ENCODE measurements at regions not wholly inside any gene's neighbourhood (a gene's known extent, or its start where the extent isn't known, plus 50 kb on each side); places are given as distances from the start of the nearest gene placed in this dataset.

- Histone ChIP-seq H3K36me3 (replicated peaks; ENCODE audit: insufficient read depth, low read depth) (no peaks in the 10 kb centered on the region), H3K4me1 (ENCODE audit: insufficient read depth) (no peaks in the 10 kb centered on the region), H3K4me3 (no peak overlapping the region), H3K4me2 (no peak overlapping the region), H3K79me2 (no peaks in the 10 kb centered on the region), H3K9me2 (replicated peaks; ENCODE audit: insufficient read depth) (no peaks in the 10 kb centered on the region), H4K20me1 (ENCODE audit: insufficient read depth, poor library complexity, severe bottlenecking) (no peaks in the 10 kb centered on the region), H3K27me3 (peaks cover 2% of the 10 kb centered on the region), H2AFZ (no peak overlapping the region), H3K27ac (no peak overlapping the region), H3K9me3 (ENCODE audit: low read depth) (no peaks in the 10 kb centered on the region)
- no peak for DNase-seq (ENCODE audit: low spot score)
- TF ChIP-seq EZH2phosphoT487 (IDR thresholded peaks at IDR 0.05; ENCODE audit: low read depth, severe bottlenecking, unreplicated experiment) (no peak), CTCF (IDR thresholded peaks at IDR 0.05; ENCODE audit: poor library complexity) (no peak), EZH2 (IDR thresholded peaks at IDR 0.05; ENCODE audit: borderline replicate concordance) (no peak)
- 89% methylated on average over 6 of the region's 6 CpGs for WGBS (ENCODE audit: low lambda C conversion rate, missing lambda C conversion rate)
Observed at GRCh38 chr2:129771418-129772189, 207.9 kb upstream of the RAB6C start.

GRCh38 chr2:129772190-129772579 lies 207.3 kb upstream of the RAB6C start:
- no peak for DNase-seq (ENCODE audit: low spot score)
- no peak for TF ChIP-seq CTCF (IDR thresholded peaks at IDR 0.05; ENCODE audit: poor library complexity)
- Histone ChIP-seq H3K9me2 (replicated peaks; ENCODE audit: insufficient read depth) (no peaks in the 10 kb centered on the region), H3K36me3 (replicated peaks; ENCODE audit: insufficient read depth, low read depth) (no peaks in the 10 kb centered on the region), H3K27ac (no peak overlapping the region), H4K20me1 (ENCODE audit: insufficient read depth, poor library complexity, severe bottlenecking) (no peaks in the 10 kb centered on the region), H3K9me3 (ENCODE audit: low read depth) (no peaks in the 10 kb centered on the region), H3K27me3 (peaks cover 2% of the 10 kb centered on the region), H3K4me2 (no peak overlapping the region), H3K79me2 (no peaks in the 10 kb centered on the region), H3K4me1 (ENCODE audit: insufficient read depth) (no peaks in the 10 kb centered on the region), H2AFZ (no peak overlapping the region), H3K4me3 (no peak overlapping the region)
- 51% methylated on average over 2 of the region's 2 CpGs for WGBS (ENCODE audit: low lambda C conversion rate, missing lambda C conversion rate)

DNA sequence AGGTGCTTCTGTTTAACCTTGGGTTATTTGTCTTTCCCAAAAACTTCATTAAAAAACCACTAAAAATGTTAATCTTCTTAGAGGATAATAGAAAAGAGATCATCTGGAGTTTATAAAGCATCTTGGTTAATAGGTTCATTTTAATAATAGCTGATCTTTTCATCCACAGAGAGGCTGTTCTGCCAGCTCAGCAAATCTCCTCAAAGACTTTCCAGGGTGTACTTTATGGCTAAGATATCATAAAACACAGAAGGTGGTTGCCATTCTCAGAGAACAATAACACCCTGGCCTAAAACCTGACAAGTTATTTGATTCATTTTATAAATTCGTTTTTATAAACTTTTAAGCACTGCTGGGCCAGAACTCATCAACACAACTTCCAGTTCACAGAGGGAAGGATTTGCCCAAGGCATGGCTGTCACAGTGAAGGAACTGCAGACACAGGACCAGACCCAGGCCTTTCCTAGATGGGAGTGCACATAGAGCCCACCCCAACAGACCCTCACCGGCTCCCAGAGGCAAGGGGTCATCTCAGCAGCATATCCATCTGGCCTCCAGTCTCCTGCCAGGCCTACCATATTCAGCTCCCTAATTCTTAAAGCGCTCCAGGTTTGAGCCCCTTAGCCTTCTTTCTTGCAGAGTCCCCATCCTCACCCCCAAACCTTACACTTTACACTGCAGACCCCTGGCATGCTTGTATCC lies 203.4 kb upstream of the RAB6C start:
- 88% methylated on average over 3 of the region's 3 CpGs for WGBS (ENCODE audit: low lambda C conversion rate, missing lambda C conversion rate)
- Histone ChIP-seq H3K36me3 (replicated peaks; ENCODE audit: insufficient read depth, low read depth) (no peaks in the 10 kb centered on the region), H3K4me2 (no peak overlapping the region), H2AFZ (no peak overlapping the region), H3K9me2 (replicated peaks; ENCODE audit: insufficient read depth) (no peaks in the 10 kb centered on the region), H4K20me1 (ENCODE audit: insufficient read depth, poor library complexity, severe bottlenecking) (no peaks in the 10 kb centered on the region), H3K9me3 (ENCODE audit: low read depth) (no peaks in the 10 kb centered on the region), H3K4me3 (no peak overlapping the region), H3K27ac (no peak overlapping the region), H3K79me2 (no peaks in the 10 kb centered on the region), H3K4me1 (ENCODE audit: insufficient read depth) (peaks cover 10% of the 10 kb centered on the region), H3K27me3 (no peaks in the 10 kb centered on the region)
- DNase-seq (ENCODE audit: low spot score) = no peak
- TF ChIP-seq EZH2 (IDR thresholded peaks at IDR 0.05; ENCODE audit: borderline replicate concordance) (no peak), EZH2phosphoT487 (IDR thresholded peaks at IDR 0.05; ENCODE audit: low read depth, severe bottlenecking, unreplicated experiment) (no peak), CTCF (IDR thresholded peaks at IDR 0.05; ENCODE audit: poor library complexity) (no peak)
